Vagina (tissue), 2 donors: ENCODE measurements at regions not wholly inside any gene's neighbourhood (a gene's known extent, or its start where the extent isn't known, plus 50 kb on each side); places are given as distances from the start of the nearest gene placed in this dataset.

ENCODE experiments used
- POLR2A ChIP-seq, 2 donors: fragments of 450-650 bp; IDR thresholded peaks; one replicate each; pipeline ENCODE4 v1.6.1; 2017; ENCODE audit warnings: antibody characterized with exemption in 2 of 2, mild to moderate bottlenecking in 2 of 2, moderate library complexity in 2 of 2
- TF ChIP-seq, protein P1 (sequence below), 3 experiments: fragments of 450-650 bp in 2 of 3; fragments of 200-600 bp in 1 of 3; sonication (generic) in 1 of 3; IDR thresholded peaks; one replicate each; pipeline ENCODE4 v1.5.1; 2017 to 2019; ENCODE audit warnings: antibody characterized with exemption in 3 of 3, mild to moderate bottlenecking in 2 of 3, moderate library complexity in 2 of 3

DNA sequence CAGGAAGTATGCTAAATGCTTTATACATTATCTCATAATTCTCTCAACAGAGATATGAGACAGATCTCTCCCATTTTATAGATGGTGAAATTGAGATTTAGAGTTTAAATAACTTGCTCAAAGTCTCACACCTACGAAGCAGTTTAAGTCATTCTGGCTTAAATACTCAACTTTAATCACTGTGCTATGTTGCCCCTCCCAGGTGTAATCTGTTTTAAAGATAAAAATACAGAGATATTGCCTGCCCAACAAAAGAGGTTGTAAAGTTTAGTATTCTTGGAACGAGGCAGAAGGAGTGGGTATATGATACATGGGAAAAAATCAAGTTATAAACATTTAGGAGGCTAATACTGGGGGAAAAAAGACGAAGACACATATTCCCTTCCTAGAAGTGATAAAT lies 156.8 kb upstream of the LRIG3 start:
- TF ChIP-seq POLR2A (IDR thresholded peaks at IDR 0.05), result no peak
- TF ChIP-seq, protein P1, sequence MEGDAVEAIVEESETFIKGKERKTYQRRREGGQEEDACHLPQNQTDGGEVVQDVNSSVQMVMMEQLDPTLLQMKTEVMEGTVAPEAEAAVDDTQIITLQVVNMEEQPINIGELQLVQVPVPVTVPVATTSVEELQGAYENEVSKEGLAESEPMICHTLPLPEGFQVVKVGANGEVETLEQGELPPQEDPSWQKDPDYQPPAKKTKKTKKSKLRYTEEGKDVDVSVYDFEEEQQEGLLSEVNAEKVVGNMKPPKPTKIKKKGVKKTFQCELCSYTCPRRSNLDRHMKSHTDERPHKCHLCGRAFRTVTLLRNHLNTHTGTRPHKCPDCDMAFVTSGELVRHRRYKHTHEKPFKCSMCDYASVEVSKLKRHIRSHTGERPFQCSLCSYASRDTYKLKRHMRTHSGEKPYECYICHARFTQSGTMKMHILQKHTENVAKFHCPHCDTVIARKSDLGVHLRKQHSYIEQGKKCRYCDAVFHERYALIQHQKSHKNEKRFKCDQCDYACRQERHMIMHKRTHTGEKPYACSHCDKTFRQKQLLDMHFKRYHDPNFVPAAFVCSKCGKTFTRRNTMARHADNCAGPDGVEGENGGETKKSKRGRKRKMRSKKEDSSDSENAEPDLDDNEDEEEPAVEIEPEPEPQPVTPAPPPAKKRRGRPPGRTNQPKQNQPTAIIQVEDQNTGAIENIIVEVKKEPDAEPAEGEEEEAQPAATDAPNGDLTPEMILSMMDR (IDR thresholded peaks at IDR 0.05), result no peak
